ENCODE measurements at regions not wholly inside any gene's neighbourhood (a gene's known extent, or its start where the extent isn't known, plus 50 kb on each side); places are given as distances from the start of the nearest gene placed in this dataset.
A peak's percentile ranks its signal among the peaks of the same experiment; 100 is the strongest.
"Not testable (repeated sequence)": the region's sequence is repeated elsewhere in the genome, so short reads cannot be mapped to it uniquely, and the experiment has no call there.

GRCh38 chr4:115454228-115454627 is 340.8 kb upstream of the NDST4 start:
- no peak for DNase-seq (ENCODE audit: low spot score)

GRCh38 chr4:115453416-115453815 is 340.0 kb upstream of the NDST4 start:
- no peak for DNase-seq (ENCODE audit: low spot score)

- DNase-seq (ENCODE audit: low spot score), result not testable (repeated sequence)
Measured at GRCh38 chr4:115452229-115452628, 338.8 kb upstream of the NDST4 start.

GRCh38 chr4:115437739-115438138 is 324.3 kb upstream of the NDST4 start:
- no peak for DNase-seq (ENCODE audit: low spot score)

- DNase-seq (ENCODE audit: low spot score), result no peak
Measured at GRCh38 chr4:115433491-115433890, 320.1 kb upstream of the NDST4 start.

GRCh38 chr4:115430024-115430423 is 316.6 kb upstream of the NDST4 start:
- no peak for DNase-seq (ENCODE audit: low spot score)

GRCh38 chr4:115428455-115428854 is 315.0 kb upstream of the NDST4 start:
- DNase-seq (ENCODE audit: low spot score), result no peak

GRCh38 chr4:115424852-115425251 is 311.4 kb upstream of the NDST4 start:
- no peak for DNase-seq (ENCODE audit: low spot score)

- no peak for DNase-seq (ENCODE audit: low spot score)
Measured at GRCh38 chr4:115418635-115419396, 305.4 kb upstream of the NDST4 start.

GRCh38 chr4:115396034-115396433 is 282.6 kb upstream of the NDST4 start:
- DNase-seq (ENCODE audit: low spot score), result no peak

GRCh38 chr4:115376866-115377265 is 263.4 kb upstream of the NDST4 start:
- no peak for DNase-seq (ENCODE audit: low spot score)

- no peak for DNase-seq (ENCODE audit: low spot score)
Measured at GRCh38 chr4:115374621-115375020, 261.2 kb upstream of the NDST4 start.

GRCh38 chr4:115370490-115370889 is 257.1 kb upstream of the NDST4 start:
- no peak for DNase-seq (ENCODE audit: low spot score)

- DNase-seq (ENCODE audit: low spot score), result no peak
Measured at GRCh38 chr4:115370012-115370411, 256.6 kb upstream of the NDST4 start.

GRCh38 chr4:115366390-115366789 is 253.0 kb upstream of the NDST4 start:
- DNase-seq (ENCODE audit: low spot score), result no peak

GRCh38 chr4:115365185-115365584 is 251.8 kb upstream of the NDST4 start:
- DNase-seq (ENCODE audit: low spot score), result no peak

- no peak for DNase-seq (ENCODE audit: low spot score)
Measured at GRCh38 chr4:115361781-115362180, 248.4 kb upstream of the NDST4 start.

GRCh38 chr4:115360431-115360830 is 247.0 kb upstream of the NDST4 start:
- no peak for DNase-seq (ENCODE audit: low spot score)

GRCh38 chr4:115357776-115358175 is 244.4 kb upstream of the NDST4 start:
- DNase-seq (ENCODE audit: low spot score), result no peak

GRCh38 chr4:115356176-115356575 is 242.8 kb upstream of the NDST4 start:
- DNase-seq (ENCODE audit: low spot score), result no peak

GRCh38 chr4:115355329-115355728 is 241.9 kb upstream of the NDST4 start:
- no peak for DNase-seq (ENCODE audit: low spot score)

GRCh38 chr4:115353370-115353769 is 239.9 kb upstream of the NDST4 start:
- DNase-seq (ENCODE audit: low spot score), result no peak

- no peak for DNase-seq (ENCODE audit: low spot score)
Measured at GRCh38 chr4:115343171-115343570, 229.8 kb upstream of the NDST4 start.

GRCh38 chr4:115334736-115335411 is 221.5 kb upstream of the NDST4 start:
- DNase-seq (ENCODE audit: low spot score), result peak; percentile 1

All from putamen (tissue), 1 donor.